GM19023 (cell line): ENCODE measurements at regions not wholly inside any gene's neighbourhood (a gene's known extent, or its start where the extent isn't known, plus 50 kb on each side); places are given as distances from the start of the nearest gene placed in this dataset.
"Not testable (repeated sequence)": the region's sequence is repeated elsewhere in the genome, so short reads cannot be mapped to it uniquely, and the experiment has no call there.

Experiments used
- ATAC-seq: cut with Tn5 transposase; IDR thresholded peaks from one replicate; pipeline ENCODE4 v1.9.1; 2021; ENCODE audit warnings: mild to moderate bottlenecking, moderate library complexity; ENCODE audit not compliant: unreplicated experiment

DNA sequence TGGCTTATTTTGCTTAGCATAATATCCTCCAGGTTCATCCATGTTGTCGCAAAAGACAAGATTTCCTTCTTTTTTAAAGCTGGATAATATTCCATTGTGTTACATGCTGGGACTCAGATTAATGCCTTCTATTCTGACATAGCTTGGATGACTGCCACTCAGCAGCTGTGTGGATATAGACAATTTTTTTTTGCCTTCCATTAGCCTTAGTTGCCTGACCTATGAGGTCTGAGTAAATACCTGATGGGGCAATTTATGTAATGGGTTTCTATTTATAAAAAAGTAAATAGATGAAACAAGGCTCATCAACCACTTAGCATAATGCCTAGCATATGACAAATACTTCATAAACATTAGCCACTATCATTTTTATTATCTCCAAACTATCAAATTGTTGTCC is 515.4 kb downstream of the ZNF674 start:
- no peak for ATAC-seq

- no peak for ATAC-seq
Measured at GRCh38 chrX:46016296-46016695, 528.9 kb downstream of the ZNF674 start.

DNA sequence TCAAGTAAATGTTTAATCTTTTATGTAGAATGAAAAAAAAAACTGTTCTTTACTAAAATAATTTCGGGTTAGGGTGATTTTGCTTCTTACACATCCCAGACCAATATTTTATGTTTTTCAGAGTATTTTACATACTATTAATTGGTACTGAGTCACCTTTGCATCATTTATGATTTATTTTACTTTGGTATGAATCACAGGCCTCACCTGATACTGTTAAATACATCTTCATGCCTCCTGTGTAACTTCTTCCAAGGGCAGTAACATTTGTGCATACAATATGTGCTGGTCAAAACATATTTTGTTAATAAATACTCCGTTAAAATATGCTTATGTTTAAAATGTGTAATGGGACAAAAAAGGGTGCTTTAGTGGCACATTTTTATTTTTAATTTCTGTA is 529.6 kb downstream of the ZNF674 start:
- ATAC-seq = no peak

- no peak for ATAC-seq
Measured at GRCh38 chrX:45992402-45993123, 552.7 kb downstream of the ZNF674 start.

- ATAC-seq = no peak
Measured at GRCh38 chrX:45986971-45987370, 558.2 kb downstream of the ZNF674 start.

DNA sequence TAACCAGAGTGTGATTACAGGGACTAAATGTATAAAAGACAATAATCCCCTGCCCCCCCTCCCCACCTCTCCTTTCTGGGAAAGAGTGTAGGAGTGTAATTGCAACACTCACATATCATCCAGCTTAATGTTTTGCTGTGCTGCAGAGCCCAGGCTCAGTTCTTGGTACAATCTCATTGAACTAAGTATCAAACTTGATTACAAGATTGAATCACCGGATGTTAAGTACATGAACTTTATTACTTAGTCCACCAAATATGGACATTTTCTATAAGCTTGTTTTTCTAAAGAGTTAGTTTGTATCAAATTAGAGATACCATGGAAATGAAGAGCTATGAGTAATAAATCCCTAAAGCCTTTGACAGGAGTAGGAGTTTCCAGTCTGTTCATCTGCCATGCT is 559.1 kb downstream of the ZNF674 start:
- no peak for ATAC-seq

DNA sequence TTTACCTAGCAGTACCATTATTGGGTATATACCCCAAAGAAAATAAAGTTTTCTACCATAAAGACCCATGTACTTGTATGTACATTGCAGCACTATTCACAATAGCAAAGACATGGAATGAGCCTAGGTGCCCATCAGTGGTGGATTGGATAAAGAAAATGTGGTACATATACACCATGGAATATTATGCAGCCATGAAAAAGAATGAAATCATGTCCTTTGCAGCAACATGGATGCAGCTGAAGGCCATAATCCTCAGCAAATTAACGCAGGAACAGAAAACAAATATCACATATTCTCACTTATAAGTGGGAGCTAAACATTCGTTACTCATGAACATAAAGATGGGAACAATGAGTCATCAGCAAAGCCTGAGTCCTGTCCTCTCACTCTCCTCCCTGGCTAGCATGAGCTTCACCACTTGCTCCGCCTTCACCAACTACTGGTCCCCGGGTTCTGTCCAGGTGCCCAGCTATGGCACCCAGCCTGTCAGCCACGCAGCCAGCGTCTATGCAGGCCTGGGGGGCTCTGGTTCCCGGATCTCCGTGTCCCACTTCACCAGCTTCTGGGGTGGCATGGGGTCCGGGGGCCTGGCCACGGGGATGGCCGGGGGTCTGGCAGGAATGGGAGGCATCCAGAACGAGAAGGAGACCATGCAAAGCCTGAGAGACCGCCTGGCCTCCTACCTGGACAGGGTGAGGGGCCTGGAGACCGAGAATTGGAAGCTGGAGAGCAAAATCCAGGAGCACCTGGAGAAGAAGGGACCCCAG is 562.1 kb downstream of the ZNF674 start:
- not testable (repeated sequence) for ATAC-seq

- no peak for ATAC-seq
Measured at GRCh38 chrX:45980726-45981125, 564.5 kb downstream of the ZNF674 start.

DNA sequence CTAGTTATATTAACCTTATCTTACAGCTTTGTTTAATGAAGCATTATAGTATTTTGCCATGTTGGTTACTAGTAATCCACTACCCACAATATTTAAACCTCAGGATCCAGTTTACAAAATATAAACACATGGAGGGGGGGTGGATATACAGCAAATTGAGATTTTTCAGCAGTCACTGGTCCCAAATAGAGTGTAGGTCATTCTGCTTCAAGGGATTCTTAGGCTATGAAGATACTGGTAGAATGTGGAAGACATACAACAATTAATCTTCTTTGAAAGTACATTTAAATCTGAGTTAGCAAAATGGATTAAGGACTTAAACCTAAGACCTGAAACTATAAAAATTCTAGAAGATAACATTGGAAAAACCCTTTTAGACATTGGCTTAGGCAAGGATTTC is 569.6 kb downstream of the ZNF674 start:
- ATAC-seq = no peak

DNA sequence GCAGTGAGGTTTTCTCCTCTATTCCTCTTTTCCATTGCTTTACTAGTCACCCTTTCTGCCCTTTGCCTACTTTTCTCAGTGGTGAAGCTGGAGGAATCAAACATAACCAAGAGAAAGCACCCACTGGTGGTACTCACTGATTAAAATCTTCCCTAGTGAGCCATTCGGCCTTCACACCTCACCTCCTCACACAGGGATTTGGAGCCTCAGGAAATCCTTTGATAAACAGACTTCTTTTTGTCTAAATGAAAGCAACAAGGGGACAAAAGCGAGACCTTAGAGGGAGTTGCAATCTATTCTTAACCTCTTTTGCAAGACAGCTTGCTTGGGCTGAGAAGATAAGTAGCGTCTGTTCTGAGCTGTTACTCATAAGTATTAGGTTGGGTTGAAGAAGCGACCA is 572.6 kb downstream of the ZNF674 start:
- no peak for ATAC-seq

DNA sequence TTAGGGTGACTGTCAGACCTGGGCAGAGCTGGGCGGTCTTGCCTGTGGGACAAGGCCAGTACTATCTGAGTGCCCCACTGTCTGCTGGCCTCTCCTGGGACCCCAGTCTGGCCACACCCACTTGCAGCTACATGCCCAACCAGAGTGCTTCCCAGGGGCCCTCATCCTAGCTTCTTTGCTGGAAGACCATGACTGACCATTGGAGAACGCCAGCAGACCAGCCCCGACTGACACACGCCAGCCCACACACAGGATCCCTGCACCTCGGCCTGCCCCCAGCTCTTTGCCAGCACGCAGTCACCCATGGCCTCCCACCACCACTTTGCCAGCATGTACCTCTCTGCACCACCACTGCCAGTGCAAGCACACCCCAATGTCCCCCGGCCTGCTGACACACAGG is 585.7 kb downstream of the ZNF674 start:
- no peak for ATAC-seq

DNA sequence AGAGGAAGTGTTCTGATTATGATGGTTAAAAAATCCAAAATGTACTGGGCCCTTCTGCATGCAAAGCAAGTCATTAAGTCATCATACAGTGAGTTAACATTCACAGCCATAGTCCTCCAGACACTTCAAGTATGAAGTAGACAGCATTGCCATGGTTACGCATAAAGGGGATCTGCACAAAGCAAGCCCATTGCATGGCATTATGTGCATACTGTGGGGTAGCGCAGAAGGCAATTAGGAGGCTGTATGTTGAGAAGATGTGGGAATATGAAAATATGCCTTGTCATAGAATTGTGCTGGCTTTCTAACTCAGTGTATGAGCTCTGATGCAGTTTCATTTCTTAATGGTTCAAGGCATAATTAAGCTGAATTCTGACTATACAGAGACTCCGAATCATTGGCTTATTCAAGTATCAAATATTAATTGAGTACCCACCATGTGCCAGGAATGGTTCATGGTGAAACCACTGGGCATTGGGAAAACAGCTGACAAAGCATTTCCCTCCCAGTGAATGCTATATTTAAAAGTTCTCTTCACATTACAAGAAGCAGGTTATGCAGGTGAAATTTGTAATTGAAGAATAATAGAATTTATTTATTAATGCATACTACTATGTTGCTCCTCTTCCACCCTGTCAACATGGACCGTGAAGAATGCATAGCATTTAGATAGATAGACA is 588.9 kb downstream of the ZNF674 start:
- ATAC-seq = no peak

DNA sequence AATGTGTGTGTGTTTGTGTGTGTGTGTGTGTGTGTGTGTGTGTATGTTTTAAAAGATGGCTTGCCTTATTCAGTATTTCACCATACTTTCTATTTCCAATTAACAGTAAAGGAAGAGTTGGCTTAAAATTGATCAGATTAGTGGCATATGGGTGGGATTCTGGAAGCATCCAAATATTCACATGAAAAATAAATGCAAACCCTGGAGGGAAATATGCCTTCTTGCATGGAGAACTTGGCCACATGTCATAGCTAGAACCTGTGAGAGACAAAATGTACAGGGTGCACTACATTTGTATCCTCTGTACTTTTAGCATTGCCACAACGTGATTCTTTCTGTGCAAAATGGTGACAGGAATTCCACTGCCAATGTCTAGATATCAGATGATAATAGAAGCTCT is 589.6 kb downstream of the ZNF674 start:
- no peak for ATAC-seq

DNA sequence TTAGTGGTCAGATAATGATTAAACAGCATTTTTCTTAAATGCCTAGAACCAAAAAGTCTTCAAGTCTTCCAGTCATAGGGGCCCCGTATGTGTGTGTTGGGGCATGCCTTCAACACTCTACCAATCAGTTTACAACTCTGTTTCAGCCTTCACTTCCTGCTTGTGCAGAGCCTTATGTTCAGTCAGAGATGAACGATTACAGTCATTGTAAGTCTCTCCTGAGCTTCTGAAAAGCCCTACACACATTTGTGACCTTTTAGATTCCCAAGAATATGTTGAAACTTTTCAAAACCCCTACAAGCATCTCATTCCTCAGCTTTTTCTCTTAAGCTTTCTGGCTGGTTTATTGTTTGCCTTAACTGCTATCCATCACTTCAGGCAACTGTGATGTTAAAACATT is 591.2 kb downstream of the ZNF674 start:
- no peak for ATAC-seq

DNA sequence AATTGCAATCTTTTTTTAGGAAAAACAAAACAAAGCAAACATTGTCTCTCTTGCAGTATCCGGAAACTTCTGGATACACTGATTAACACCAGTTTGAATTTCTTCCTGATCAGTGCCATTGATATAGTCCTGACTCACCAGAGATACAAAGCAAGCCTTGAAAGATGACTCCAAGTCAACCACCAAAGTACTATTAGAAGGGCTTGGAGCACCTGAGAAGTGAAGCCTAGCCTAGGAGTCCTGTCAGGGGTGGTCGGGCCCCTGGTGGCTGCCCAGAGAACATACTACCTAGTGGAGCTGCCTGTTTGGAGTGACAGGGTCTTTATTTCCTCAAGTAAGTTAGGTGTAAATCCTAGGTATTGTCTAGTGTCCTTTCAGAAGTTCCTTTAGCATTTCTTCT is 593.2 kb downstream of the ZNF674 start:
- no peak for ATAC-seq

GRCh38 chrX:45935408-45935807 is 609.8 kb downstream of the ZNF674 start:
- ATAC-seq = no peak

- no peak for ATAC-seq
Measured at GRCh38 chrX:45912316-45912715, 632.9 kb downstream of the ZNF674 start.

DNA sequence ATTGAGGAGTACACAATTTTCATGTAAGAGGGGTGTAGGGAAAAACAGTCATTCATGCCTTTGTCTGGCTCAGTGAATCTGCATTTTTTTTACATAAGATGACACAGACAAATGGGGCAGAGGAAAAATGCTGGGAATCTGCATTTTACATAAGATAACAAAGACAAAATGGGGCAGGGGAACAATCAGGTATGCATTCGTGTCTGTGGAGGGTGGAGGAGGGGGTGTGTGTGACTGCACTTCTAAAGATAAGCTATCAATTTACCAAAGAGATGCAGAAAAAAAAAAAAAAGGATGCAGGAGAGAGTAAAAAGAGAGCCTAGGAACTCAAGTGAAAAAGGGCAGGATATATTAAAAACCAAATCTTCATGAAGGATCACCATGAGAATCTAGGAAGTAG is 637.4 kb downstream of the ZNF674 start:
- ATAC-seq = no peak

GRCh38 chrX:45903781-45904201 is 641.4 kb downstream of the ZNF674 start:
- no peak for ATAC-seq

DNA sequence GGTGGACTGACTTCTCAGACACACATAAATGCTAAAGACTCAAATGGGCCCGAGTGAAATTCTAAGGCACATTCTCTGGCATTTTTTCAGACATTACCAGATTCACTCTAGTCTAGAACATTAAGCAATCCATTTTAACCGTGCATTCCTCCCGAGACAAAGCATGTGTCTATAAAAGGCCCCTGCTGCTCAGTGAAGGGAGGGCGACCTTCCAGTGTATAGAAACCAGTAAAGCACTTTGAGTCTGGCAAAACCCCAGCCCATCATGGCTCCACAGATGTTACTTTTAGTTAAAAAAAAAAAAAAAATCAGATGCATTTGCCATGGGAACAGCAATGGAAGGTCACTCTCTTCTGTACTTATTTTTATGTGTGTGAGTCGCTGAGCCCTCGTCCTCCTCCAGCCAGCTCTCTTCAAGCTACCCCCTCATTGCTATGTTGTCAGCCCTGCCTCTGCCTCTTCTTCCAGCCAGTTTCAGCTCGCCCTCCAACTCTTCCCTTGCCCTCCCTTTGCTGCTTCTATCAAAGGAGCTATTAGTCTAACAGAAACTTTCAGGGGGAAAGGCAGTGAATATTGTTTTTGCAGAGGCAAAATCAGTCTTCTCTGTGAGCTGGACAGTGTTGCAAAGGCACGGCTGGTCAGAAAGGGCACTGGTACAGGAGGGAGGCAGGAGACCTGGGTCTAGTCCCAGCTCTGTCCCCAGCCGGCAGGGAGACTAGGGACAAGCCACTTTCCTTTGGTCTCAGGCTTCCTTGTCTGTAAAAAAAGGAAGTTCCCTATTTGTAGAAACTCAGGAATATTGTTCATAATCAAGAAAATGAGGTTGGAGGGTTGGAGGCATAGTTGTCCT is 644.2 kb downstream of the ZNF674 start:
- ATAC-seq = no peak
